22Rv1 (cell line): ENCODE measurements at regions not wholly inside any gene's neighbourhood (a gene's known extent, or its start where the extent isn't known, plus 50 kb on each side); places are given as distances from the start of the nearest gene placed in this dataset.

Source experiments
- H3K27ac ChIP-seq: fragments of 450-650 bp; 2 replicates; pipeline ENCODE4 v1.5.1; 2017
- ZFX ChIP-seq: fragments of 450-650 bp; IDR thresholded peaks from 2 replicates; pipeline ENCODE4 v1.6.1; 2017; ENCODE audit warnings: antibody characterized with exemption, borderline replicate concordance
- TF ChIP-seq, protein P1 (sequence below): fragments of 450-650 bp; IDR thresholded peaks from 2 replicates; pipeline ENCODE4 v1.5.1; 2017; ENCODE audit warnings: mild to moderate bottlenecking

DNA sequence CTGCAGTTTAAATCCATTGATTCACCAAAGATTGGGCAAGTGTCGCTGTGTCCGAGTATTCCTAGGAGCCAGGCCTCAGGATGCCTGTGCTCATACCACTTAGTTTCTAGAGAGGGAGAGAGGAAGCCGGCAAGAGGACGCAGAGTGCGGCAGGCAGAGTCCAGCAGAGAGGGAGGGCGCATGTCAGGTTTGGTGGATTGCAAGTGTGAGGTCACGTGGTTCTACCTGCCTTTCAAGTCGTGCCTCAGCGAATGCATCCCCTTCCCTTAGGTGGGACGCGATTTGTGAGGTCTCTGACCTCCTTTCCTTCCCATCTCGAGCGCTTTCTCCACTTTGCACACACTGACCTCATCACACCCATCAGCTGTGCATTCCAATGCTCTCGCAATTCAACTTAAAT lies 188.1 kb downstream of the TMEM18 start:
- TF ChIP-seq ZFX = no peak
- TF ChIP-seq, protein P1, sequence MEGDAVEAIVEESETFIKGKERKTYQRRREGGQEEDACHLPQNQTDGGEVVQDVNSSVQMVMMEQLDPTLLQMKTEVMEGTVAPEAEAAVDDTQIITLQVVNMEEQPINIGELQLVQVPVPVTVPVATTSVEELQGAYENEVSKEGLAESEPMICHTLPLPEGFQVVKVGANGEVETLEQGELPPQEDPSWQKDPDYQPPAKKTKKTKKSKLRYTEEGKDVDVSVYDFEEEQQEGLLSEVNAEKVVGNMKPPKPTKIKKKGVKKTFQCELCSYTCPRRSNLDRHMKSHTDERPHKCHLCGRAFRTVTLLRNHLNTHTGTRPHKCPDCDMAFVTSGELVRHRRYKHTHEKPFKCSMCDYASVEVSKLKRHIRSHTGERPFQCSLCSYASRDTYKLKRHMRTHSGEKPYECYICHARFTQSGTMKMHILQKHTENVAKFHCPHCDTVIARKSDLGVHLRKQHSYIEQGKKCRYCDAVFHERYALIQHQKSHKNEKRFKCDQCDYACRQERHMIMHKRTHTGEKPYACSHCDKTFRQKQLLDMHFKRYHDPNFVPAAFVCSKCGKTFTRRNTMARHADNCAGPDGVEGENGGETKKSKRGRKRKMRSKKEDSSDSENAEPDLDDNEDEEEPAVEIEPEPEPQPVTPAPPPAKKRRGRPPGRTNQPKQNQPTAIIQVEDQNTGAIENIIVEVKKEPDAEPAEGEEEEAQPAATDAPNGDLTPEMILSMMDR = no peak
- no peak overlapping the region for H3K27ac ChIP-seq

DNA sequence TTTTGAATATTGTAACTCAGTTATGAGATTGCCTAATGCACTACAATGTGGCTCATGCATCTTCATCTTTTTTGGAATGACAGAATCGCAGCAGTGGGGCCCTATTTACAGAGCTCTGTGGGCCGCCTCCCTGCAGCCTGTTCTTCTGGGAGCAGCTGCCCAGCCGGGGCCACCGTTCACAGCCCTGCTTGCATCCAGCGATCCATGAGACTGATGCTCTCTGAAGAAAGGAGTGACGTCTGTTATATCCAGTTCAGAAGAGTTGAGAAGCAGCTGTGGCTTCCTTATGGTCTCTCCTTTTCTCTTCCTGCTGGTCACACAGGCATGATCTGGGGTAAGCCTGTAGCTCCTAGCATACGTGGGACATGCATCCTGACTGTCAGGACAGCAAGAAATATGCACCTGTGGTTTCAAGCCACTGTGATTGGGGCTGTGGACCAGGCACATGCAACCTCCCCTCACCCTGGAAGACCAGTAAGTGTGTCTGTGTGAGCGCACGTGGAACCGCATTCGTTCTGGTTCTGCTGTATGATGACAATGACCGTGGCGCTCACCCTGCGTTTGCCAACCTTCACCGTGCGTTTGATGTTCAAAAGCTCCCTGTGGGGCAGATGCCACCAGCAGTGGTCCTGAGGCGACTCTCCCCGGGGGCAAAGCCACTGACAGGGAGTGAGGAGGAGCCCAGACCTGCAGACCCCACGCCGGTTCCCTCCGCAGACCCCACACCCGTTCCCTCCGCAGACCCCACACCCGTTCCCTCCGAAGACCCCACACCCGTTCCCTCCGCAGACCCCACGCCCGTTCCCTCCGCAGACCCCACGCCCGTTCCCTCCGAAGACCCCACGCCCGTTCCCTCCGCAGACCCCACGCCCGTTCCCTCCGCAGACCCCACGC lies 189.8 kb downstream of the TMEM18 start:
- no peak for TF ChIP-seq ZFX
- TF ChIP-seq, protein P1 = no peak
- H3K27ac ChIP-seq = no peak overlapping the region

DNA sequence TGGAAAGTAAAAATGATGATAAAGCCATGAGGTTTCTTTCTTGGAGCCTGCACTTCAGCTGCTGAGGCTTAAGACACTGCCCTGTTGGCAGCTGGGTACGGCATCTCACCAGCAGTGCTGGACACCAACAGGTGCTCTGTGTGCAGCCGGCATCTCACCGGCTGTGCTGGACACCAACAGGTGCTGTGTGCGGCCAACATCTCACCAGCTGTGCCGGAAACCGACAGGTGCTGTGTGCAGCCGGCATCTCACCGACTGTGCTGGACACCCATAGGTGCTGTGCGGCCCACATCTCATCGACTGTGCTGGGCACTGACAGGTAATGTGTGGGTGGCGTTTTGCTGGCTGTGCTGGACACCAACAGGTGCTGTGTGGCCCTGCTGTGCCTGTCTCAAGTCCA lies 190.8 kb downstream of the TMEM18 start:
- TF ChIP-seq, protein P1 = no peak
- TF ChIP-seq ZFX = no peak
- no peak overlapping the region for H3K27ac ChIP-seq

DNA sequence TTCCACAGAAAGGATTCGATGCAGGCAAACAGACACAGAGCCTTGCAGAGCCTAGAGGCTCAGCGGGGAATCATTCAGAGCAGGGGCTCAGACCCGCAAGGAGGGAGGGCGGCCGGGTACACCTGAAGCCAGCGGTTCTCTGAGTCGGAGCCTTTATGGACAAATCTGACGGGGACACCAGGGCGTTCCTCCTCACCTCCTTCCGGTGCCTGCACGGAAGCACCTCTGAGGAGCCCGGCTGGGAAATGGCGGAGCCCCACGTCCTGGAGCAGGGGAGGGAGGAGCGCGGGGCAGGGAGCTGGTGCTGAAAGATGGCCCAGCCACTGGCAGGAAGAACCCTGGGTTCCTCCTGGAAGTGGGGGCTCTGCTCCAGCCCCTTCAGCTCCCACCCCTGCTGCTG lies 193.5 kb upstream of the ALKAL2 start:
- no peak overlapping the region for H3K27ac ChIP-seq
- TF ChIP-seq, protein P1 = no peak
- TF ChIP-seq ZFX = no peak

DNA sequence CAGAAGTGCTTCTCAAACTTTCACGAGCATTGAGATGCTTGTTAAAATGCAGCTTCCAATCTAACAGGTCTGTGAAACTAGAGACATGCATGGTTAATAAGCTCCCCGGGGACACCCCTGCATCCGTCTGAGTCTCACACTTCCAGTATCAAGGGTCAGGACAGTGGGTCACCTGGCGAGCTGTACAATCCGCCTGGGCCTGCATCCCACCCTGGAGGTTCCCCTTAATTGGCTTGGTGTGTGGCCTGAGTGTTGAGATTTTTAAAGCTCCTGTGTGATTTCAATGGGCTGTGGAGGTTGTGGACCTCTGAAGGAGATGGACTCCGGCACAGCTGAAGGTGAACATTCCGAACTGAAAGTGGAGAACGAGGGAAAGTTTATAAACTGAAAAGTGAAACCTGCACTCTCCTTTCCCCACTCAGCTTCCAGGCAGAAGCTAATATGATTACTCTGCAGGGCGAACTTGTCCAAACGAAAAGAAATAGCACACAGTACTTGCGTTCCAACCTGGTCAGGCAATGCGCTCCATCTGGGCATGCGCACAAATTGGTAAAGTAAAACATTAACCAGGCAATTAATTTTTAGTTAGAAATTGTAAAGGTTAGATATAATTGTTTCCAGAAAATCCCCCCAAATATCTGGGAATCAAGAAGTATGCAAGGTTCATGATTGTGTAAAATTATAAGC lies 191.7 kb upstream of the ALKAL2 start:
- no peak for TF ChIP-seq ZFX
- TF ChIP-seq, protein P1 = no peak
- H3K27ac ChIP-seq = no peak overlapping the region

DNA sequence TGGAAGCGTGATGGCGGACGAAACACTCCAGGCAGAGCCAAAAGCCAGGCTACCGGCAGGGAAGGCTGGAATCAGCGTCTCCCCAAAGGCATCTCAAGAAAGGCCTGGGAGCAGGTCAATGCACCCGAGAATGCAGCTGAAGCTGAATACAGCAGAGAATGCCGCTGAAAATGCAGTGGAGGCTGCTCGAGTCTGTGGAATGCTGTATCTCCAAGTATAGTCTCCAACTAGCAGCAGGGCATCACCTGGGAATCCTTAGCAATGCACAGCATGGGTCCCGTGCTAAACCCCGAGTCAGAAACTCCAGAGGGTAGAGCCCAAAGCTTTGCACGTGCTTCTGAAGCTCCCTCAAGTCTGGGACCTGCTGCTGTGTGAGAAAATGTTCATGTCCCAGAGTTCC lies 191.1 kb upstream of the ALKAL2 start:
- H3K27ac ChIP-seq = no peak overlapping the region
- no peak for TF ChIP-seq ZFX
- TF ChIP-seq, protein P1 = no peak

DNA sequence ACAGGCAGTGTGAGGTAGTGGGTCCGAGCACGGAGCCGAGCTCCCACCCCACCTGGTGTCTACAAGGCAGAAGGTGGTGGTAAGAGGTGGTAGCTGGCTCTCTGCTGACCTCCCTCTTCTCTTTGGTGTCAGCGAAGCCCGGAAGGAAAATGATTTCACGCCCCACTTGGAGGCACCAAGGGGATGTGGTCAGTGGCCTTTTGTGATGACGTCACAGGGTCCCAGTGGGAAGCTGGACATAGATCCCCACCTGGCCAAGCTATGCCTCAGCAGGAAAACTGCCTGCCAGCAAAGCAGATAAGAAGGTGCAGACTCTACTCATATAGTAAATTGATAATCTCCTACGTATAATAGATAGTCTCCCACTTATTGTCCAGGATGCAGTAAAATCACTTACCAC lies 183.7 kb upstream of the ALKAL2 start:
- no peak overlapping the region for H3K27ac ChIP-seq
- TF ChIP-seq ZFX = no peak
- TF ChIP-seq, protein P1 = no peak
